Astrocyte (in vitro differentiated cells and primary cell): ENCODE measurements at regions not wholly inside any gene's neighbourhood (a gene's known extent, or its start where the extent isn't known, plus 50 kb on each side); places are given as distances from the start of the nearest gene placed in this dataset.

ENCODE experiments used
- EZH2 ChIP-seq: IDR thresholded peaks from 2 replicates; pipeline ENCODE4 v1.6.1; 2012; ENCODE audit warnings: mild to moderate bottlenecking, low read length, inconsistent platforms; ENCODE audit not compliant: insufficient read depth
- TF ChIP-seq, protein P1 (sequence below): IDR thresholded peaks from 2 replicates; pipeline ENCODE4 v1.5.1; 2011; ENCODE audit warnings: low read depth, mild to moderate bottlenecking, inconsistent platforms, low read length, moderate library complexity; ENCODE audit not compliant: insufficient read depth

DNA sequence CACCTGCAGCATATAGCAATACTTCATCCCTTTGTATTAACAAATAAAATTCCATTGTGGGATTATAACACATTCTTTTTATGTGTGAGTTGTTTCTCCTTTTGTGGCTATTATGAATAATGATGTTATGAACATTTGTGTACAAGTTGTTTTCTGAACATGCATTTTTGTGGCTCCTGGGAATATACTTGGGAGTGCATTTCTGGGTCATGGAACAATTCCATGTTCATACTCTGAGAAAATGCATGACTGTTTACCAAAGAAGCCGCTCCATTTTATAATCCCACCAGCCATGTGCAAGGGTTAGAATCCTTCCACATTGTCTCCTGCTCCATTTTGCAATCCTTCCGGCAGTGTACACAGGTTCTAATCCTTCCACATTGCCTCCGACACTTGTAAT lies 713.8 kb downstream of the TBC1D22A start:
- TF ChIP-seq, protein P1, sequence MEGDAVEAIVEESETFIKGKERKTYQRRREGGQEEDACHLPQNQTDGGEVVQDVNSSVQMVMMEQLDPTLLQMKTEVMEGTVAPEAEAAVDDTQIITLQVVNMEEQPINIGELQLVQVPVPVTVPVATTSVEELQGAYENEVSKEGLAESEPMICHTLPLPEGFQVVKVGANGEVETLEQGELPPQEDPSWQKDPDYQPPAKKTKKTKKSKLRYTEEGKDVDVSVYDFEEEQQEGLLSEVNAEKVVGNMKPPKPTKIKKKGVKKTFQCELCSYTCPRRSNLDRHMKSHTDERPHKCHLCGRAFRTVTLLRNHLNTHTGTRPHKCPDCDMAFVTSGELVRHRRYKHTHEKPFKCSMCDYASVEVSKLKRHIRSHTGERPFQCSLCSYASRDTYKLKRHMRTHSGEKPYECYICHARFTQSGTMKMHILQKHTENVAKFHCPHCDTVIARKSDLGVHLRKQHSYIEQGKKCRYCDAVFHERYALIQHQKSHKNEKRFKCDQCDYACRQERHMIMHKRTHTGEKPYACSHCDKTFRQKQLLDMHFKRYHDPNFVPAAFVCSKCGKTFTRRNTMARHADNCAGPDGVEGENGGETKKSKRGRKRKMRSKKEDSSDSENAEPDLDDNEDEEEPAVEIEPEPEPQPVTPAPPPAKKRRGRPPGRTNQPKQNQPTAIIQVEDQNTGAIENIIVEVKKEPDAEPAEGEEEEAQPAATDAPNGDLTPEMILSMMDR, result no peak
- TF ChIP-seq EZH2, result no peak
